T-helper 17 cell (primary cell): ENCODE measurements at regions not wholly inside any gene's neighbourhood (a gene's known extent, or its start where the extent isn't known, plus 50 kb on each side); places are given as distances from the start of the nearest gene placed in this dataset.

Experiments
- ATAC-seq: fragments of 150-1000 bp; cut with Tn5 transposase; 2 replicates; pipeline ENCODE4 v1.10.0; 2021; ENCODE audit warnings: mild to moderate bottlenecking, moderate library complexity
- DNase-seq, 3 donors: peaks; one replicate each; pipeline versions ENCODE4 v3.0.0 to v3.0.0-alpha.2; 2020 to 2021
- H3K9me3 ChIP-seq: one replicate; pipeline ENCODE4 v1.7.0; 2013; ENCODE audit warnings: low read length, mild to moderate bottlenecking; ENCODE audit not compliant: control insufficient read depth, poor library complexity, severe bottlenecking
- H3K27ac Mint-ChIP-seq: one replicate; pipeline ENCODE4 v1.8.0; 2022; ENCODE audit warnings: mild to moderate bottlenecking, moderate library complexity, mixed read lengths
- H3K27me3 Mint-ChIP-seq: one replicate; pipeline ENCODE4 v1.8.0; 2022; ENCODE audit warnings: mixed read lengths
- H3K36me3 Mint-ChIP-seq: one replicate; pipeline ENCODE4 v1.8.0; 2022; ENCODE audit warnings: low read depth, mixed read lengths
- H3K4me1 Mint-ChIP-seq: one replicate; pipeline ENCODE4 v1.8.0; 2022; ENCODE audit warnings: mild to moderate bottlenecking, mixed read lengths
- H3K4me3 Mint-ChIP-seq: one replicate; pipeline ENCODE4 v1.8.0; 2022; ENCODE audit warnings: mild to moderate bottlenecking, moderate library complexity, mixed read lengths

GRCh38 chr18:38456253-38456652 lies 890.7 kb upstream of the CELF4 start:
- no peaks in the 10 kb centered on the region for H3K9me3 ChIP-seq
- H3K4me1 Mint-ChIP-seq: no peaks in the 10 kb centered on the region
- H3K36me3 Mint-ChIP-seq: no peaks in the 10 kb centered on the region
- H3K4me3 Mint-ChIP-seq: no peak overlapping the region
- no peak overlapping the region for H3K27ac Mint-ChIP-seq
- ATAC-seq (no peak), DNase-seq (no peak)
- no peaks in the 10 kb centered on the region for H3K27me3 Mint-ChIP-seq

DNA sequence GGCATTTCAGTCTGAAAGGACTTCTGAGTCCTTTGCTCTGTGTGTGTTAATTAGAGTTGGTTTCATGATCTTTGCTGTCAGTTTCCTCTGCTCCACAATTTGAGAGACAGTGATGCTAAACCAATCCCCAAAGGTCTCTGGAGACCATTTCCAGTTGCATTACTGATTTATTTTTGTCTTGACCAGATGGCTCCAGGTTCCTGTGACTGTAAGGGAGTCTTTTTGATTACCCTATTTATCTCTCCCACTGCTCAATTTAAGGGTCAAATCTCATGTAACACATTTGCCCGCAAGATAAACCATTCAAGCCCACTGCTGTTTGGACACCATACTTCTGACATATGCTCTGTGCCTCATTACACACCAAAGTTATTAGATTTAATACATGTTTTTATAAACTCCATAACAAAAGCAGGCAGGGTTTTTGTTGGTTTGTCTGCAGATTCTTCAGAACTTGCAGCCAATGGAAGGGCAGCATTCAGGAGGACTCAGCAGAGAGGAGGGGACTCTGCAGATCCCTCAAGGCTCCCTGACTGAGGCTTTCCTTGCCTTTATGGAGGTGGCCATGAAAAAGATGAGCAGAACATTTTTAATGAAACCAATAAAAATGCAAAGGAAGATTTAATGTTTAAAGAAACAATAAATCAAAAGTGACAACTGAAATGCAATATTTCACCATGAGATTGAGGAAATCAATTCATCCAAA lies 889.3 kb upstream of the CELF4 start:
- DNase-seq (no peak), ATAC-seq (no peak)
- Mint-ChIP-seq H3K36me3 (no peaks in the 10 kb centered on the region), H3K4me3 (no peak overlapping the region), H3K4me1 (no peaks in the 10 kb centered on the region), H3K27me3 (no peaks in the 10 kb centered on the region), H3K27ac (no peak overlapping the region)
- no peaks in the 10 kb centered on the region for H3K9me3 ChIP-seq

- H3K27ac Mint-ChIP-seq: no peak overlapping the region
- no peaks in the 10 kb centered on the region for H3K27me3 Mint-ChIP-seq
- no peaks in the 10 kb centered on the region for H3K4me1 Mint-ChIP-seq
- no peak for DNase-seq
- no peaks in the 10 kb centered on the region for H3K9me3 ChIP-seq
- ATAC-seq: no peak
- no peaks in the 10 kb centered on the region for H3K36me3 Mint-ChIP-seq
- H3K4me3 Mint-ChIP-seq: no peak overlapping the region
Observed at GRCh38 chr18:38453880-38454279, 888.3 kb upstream of the CELF4 start.

- no peaks in the 10 kb centered on the region for H3K36me3 Mint-ChIP-seq
- ATAC-seq: no peak
- H3K4me1 Mint-ChIP-seq: no peaks in the 10 kb centered on the region
- H3K27me3 Mint-ChIP-seq: no peaks in the 10 kb centered on the region
- no peak overlapping the region for H3K4me3 Mint-ChIP-seq
- no peak for DNase-seq
- H3K27ac Mint-ChIP-seq: no peak overlapping the region
- H3K9me3 ChIP-seq: no peaks in the 10 kb centered on the region
Observed at GRCh38 chr18:38450876-38451275, 885.3 kb upstream of the CELF4 start.

GRCh38 chr18:38445804-38446145 lies 880.2 kb upstream of the CELF4 start:
- Mint-ChIP-seq H3K4me1 (no peaks in the 10 kb centered on the region), H3K27ac (no peak overlapping the region), H3K27me3 (no peaks in the 10 kb centered on the region), H3K36me3 (no peaks in the 10 kb centered on the region), H3K4me3 (no peak overlapping the region)
- no peak for ATAC-seq
- no peak for DNase-seq
- H3K9me3 ChIP-seq: no peaks in the 10 kb centered on the region

DNA sequence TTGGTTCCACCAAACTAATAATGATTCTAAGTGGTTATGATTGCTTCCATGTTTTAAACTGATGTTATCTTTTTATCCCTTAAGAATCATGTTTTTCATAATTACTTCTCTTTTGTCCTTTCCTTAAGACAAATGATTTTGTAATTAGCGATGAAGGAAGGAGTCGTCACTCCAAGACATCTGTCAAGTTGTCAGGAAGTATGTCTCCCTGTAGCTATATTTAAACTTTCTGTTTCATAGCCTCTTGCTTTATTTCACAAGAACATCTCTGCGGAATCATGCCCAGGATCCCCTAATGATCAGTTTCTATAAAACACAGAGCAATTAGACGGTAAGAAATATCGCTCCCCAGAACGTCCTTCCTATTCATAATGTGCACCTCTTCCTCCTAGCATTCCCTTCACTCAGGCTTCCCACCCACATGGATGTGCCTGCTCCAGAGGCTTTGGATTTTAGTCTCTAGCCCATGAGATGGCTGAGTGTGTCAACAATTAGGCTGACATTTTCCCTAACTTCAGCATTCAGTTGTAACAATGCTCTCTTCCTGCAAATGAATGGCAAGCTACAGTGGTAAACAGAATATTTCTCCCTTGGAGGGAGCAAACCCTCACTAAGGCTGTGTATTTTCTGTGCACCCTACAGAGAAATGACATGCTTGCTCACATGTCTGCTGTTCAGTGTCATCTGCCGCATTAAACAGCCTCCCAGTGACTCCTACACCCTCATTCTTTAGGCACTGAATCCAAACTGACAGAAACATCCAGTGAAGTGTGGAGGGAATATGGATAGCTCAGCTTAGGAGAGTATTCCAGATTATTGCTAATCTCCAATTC lies 879.6 kb upstream of the CELF4 start:
- H3K27me3 Mint-ChIP-seq: no peaks in the 10 kb centered on the region
- ATAC-seq (no peak), DNase-seq (no peak)
- H3K4me1 Mint-ChIP-seq: no peaks in the 10 kb centered on the region
- no peak overlapping the region for H3K4me3 Mint-ChIP-seq
- no peaks in the 10 kb centered on the region for H3K9me3 ChIP-seq
- H3K27ac Mint-ChIP-seq: no peak overlapping the region
- no peaks in the 10 kb centered on the region for H3K36me3 Mint-ChIP-seq

GRCh38 chr18:38427736-38428135 lies 862.1 kb upstream of the CELF4 start:
- H3K9me3 ChIP-seq: no peaks in the 10 kb centered on the region
- no peak for ATAC-seq
- DNase-seq: no peak
- Mint-ChIP-seq H3K4me1 (no peaks in the 10 kb centered on the region), H3K4me3 (no peak overlapping the region), H3K27me3 (no peaks in the 10 kb centered on the region), H3K36me3 (no peaks in the 10 kb centered on the region), H3K27ac (no peak overlapping the region)

DNA sequence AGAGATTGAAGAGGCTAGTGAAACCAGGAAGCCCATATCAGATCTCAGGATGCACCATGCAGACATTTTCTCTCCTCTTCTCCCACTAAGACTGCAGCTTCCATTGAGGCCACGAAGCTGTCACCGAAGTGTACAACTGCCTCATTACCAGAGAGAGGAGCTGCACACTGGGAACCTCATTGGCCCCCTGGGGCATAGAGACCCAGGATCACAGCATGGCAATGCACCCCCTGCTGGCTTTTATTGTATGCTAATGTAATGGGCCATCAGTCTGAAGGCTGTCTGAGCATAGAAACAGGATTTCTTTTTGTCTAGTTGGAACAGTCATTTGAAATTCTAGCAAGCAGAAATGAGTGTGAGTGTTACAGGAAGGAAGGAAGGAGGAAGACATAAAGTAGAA lies 861.6 kb upstream of the CELF4 start:
- Mint-ChIP-seq H3K4me1 (no peaks in the 10 kb centered on the region), H3K36me3 (no peaks in the 10 kb centered on the region)

DNA sequence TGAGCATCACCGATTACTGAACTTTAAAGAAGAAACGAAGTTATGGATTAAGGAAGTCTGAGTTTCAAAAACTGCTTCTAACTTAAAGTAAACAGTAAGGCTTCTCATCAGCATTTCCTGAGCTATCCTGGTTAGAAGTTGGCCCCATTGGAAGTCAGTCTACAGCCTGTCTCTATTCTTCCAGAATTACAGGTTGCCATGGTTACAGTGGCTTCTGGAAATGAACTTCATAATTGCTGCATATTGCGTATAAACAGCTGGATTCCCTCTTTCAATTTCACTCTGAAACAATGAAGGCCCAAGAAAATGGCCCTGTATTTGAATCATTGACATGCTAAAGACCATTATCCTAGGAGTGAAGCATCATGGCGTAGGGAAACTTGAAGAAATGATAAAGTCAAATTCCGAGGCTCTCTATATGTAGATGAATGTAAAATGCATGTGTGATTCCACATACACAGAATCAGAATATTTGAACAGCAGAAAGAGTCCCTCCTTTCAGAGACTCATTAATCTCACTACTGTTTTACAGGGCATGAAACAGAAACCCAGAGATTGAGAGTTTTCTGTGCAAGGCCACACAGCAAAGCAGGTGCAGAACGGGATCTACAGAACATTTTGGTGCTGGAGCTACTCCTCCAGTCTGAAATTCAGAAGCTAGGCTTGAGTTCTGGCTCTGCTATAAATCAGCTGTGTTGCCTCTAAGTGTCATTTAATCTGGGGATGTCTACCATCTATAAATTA lies 856.4 kb upstream of the CELF4 start:
- H3K27ac Mint-ChIP-seq: no peak overlapping the region
- no peak overlapping the region for H3K4me3 Mint-ChIP-seq
- no peaks in the 10 kb centered on the region for H3K36me3 Mint-ChIP-seq
- no peaks in the 10 kb centered on the region for H3K9me3 ChIP-seq
- DNase-seq (no peak), ATAC-seq (no peak)
- no peaks in the 10 kb centered on the region for H3K27me3 Mint-ChIP-seq
- H3K4me1 Mint-ChIP-seq: no peaks in the 10 kb centered on the region

More for the DNA sequence above, 861.6 kb upstream of the CELF4 start:
- ATAC-seq: no peak
- H3K9me3 ChIP-seq: no peaks in the 10 kb centered on the region
- Mint-ChIP-seq H3K4me3 (no peak overlapping the region), H3K27ac (no peak overlapping the region), H3K27me3 (no peaks in the 10 kb centered on the region)
- DNase-seq: no peak

DNA sequence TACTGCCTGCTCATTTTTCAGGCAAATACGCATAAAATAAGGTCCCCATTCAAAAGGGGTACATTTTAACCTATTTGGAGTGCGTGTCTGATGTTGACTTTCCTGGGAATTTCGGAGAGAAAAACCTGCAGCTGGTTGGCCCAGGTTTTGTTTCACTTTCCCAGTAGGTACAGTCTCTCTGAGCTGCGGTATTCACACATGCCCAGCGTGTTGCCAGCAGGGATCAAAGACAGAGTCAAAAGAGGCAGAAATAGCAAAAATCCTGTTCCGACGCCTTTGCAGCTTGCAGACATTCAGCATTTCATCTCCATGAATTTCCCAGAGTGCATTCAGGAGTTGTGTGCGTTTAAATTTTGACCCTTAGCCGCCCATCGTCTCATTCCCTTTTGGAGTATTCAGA lies 855.4 kb upstream of the CELF4 start:
- DNase-seq (no peak), ATAC-seq (no peak)
- Mint-ChIP-seq H3K4me3 (no peak overlapping the region), H3K4me1 (no peaks in the 10 kb centered on the region), H3K36me3 (no peaks in the 10 kb centered on the region), H3K27ac (no peak overlapping the region), H3K27me3 (no peaks in the 10 kb centered on the region)
- H3K9me3 ChIP-seq: no peaks in the 10 kb centered on the region

DNA sequence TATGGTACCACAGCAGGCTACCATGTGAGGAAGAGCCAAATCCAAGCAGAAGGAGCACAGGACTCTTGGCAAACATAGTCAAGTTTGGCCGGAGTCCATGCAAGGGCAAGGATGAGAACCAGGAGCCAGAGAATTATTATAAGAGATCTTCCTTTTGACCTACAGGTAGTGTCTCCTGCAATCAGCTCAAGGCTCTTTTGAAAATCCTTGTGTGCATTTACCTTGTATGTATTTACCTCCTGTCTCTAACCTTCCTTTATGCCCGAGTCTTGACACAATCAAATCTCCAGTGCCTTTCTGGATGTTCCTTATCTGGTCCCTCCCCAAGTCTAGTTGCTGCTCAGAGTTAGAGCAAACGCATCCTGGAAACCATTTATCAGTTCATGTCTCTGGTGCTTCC lies 855.0 kb upstream of the CELF4 start:
- H3K4me3 Mint-ChIP-seq: no peak overlapping the region
- H3K27me3 Mint-ChIP-seq: no peaks in the 10 kb centered on the region
- no peak for DNase-seq
- H3K27ac Mint-ChIP-seq: no peak overlapping the region
- no peaks in the 10 kb centered on the region for H3K36me3 Mint-ChIP-seq
- H3K9me3 ChIP-seq: no peaks in the 10 kb centered on the region
- ATAC-seq: no peak
- no peaks in the 10 kb centered on the region for H3K4me1 Mint-ChIP-seq

- Mint-ChIP-seq H3K4me1 (no peaks in the 10 kb centered on the region), H3K36me3 (no peaks in the 10 kb centered on the region), H3K27me3 (no peaks in the 10 kb centered on the region), H3K27ac (no peak overlapping the region), H3K4me3 (no peak overlapping the region)
- H3K9me3 ChIP-seq: no peaks in the 10 kb centered on the region
- no peak for DNase-seq
- ATAC-seq: no peak
Observed at GRCh38 chr18:38415811-38416210, 850.2 kb upstream of the CELF4 start.

DNA sequence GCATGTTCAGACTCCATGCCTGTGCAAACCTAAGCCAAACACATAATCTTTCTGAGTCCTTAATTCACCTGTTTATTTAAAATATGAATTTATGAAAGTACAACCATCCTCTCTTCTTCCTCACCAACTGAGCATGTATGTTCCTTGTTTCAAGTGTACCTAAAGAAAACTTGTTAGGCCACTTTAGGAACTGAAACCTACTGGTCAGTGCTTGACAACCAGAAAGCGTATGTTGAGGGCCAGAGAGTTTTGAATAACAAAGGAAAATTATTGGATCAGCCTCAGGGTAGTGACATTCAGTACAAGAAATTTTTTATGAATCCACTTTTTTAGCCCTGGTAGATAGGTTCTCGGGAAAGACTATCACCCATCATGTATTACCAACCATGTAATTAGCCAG lies 847.6 kb upstream of the CELF4 start:
- Mint-ChIP-seq H3K27me3 (no peaks in the 10 kb centered on the region), H3K27ac (no peak overlapping the region), H3K4me1 (no peaks in the 10 kb centered on the region), H3K36me3 (no peaks in the 10 kb centered on the region), H3K4me3 (no peak overlapping the region)
- H3K9me3 ChIP-seq: no peaks in the 10 kb centered on the region
- ATAC-seq: no peak
- DNase-seq: no peak
